GM23338 (cell line): ENCODE measurements at regions not wholly inside any gene's neighbourhood (a gene's known extent, or its start where the extent isn't known, plus 50 kb on each side); places are given as distances from the start of the nearest gene placed in this dataset.

Experiments
- ATAC-seq: fragments of 200-7000 bp; cut with Tn5 transposase; 3 replicates; pipeline ENCODE4 v1.9.1; 2020
- DNase-seq: peaks from one replicate; pipeline ENCODE4 v3.0.0-alpha.2; 2015; ENCODE audit warnings: low spot score
- H2AFZ ChIP-seq: fragments of 200-600 bp; sonication (generic); 2 replicates; pipeline ENCODE4 v1.8.0; 2016; ENCODE audit warnings: antibody characterized with exemption, mild to moderate bottlenecking, moderate library complexity
- H3F3A ChIP-seq: fragments of 200-600 bp; sonication (generic); replicated peaks from 2 replicates; pipeline ENCODE4 v1.8.0; 2017; ENCODE audit warnings: antibody characterized with exemption, mixed run types, low read depth
- H3K27ac ChIP-seq: fragments of 200-600 bp; sonication (generic); 2 replicates; pipeline ENCODE4 v1.6.1; 2016; ENCODE audit warnings: low read depth
- H3K27me3 ChIP-seq: fragments of 200-600 bp; sonication (generic); 2 replicates; pipeline ENCODE4 v1.8.0; 2016; ENCODE audit warnings: mild to moderate bottlenecking, mixed run types, moderate library complexity; ENCODE audit not compliant: insufficient read depth
- H3K36me3 ChIP-seq: fragments of 200-600 bp; sonication (generic); 2 replicates; pipeline ENCODE4 v1.8.0; 2016; ENCODE audit warnings: mild to moderate bottlenecking; ENCODE audit not compliant: insufficient read depth
- H3K4me1 ChIP-seq: fragments of 200-600 bp; sonication (generic); 2 replicates; pipeline ENCODE4 v1.8.0; 2016; ENCODE audit warnings: mild to moderate bottlenecking, moderate library complexity; ENCODE audit not compliant: insufficient read depth
- H3K4me2 ChIP-seq: fragments of 200-600 bp; sonication (generic); 2 replicates; pipeline ENCODE4 v1.7.1; 2017; ENCODE audit warnings: mixed run types
- H3K4me3 ChIP-seq: fragments of 200-600 bp; sonication (generic); 2 replicates; pipeline ENCODE4 v1.6.1; 2016; ENCODE audit warnings: mixed run types
- H3K79me2 ChIP-seq: fragments of 200-600 bp; sonication (generic); replicated peaks from 2 replicates; pipeline ENCODE4 v1.8.0; 2017; ENCODE audit warnings: mild to moderate bottlenecking; ENCODE audit not compliant: insufficient read depth
- H3K9me2 ChIP-seq: fragments of 200-600 bp; sonication (generic); 2 replicates; pipeline ENCODE4 v1.8.0; 2017; ENCODE audit not compliant: insufficient read depth
- H4K20me1 ChIP-seq: fragments of 200-600 bp; sonication (generic); replicated peaks from 2 replicates; pipeline ENCODE4 v1.8.0; 2017; ENCODE audit warnings: mild to moderate bottlenecking; ENCODE audit not compliant: insufficient read depth
- H3K27ac Mint-ChIP-seq: 2 replicates; pipeline ENCODE4 v1.8.0; 2020; ENCODE audit warnings: inconsistent platforms, mild to moderate bottlenecking, moderate library complexity, mixed read lengths
- H3K27me3 Mint-ChIP-seq: 3 replicates; pipeline ENCODE4 v1.8.0; 2022; ENCODE audit warnings: low read depth, mild to moderate bottlenecking, moderate library complexity, mixed read lengths, inconsistent platforms; ENCODE audit not compliant: insufficient read depth, poor library complexity
- H3K36me3 Mint-ChIP-seq: 3 replicates; pipeline ENCODE4 v1.8.0; 2021; ENCODE audit warnings: low read depth, mild to moderate bottlenecking, inconsistent platforms, moderate library complexity, mixed read lengths
- H3K4me1 Mint-ChIP-seq: 3 replicates; pipeline ENCODE4 v1.8.0; 2020; ENCODE audit warnings: mild to moderate bottlenecking, inconsistent platforms, mixed read lengths
- H3K4me3 Mint-ChIP-seq: 3 replicates; pipeline ENCODE4 v1.8.0; 2021; ENCODE audit warnings: moderate library complexity, mild to moderate bottlenecking, inconsistent platforms, mixed read lengths
- H3K9me3 Mint-ChIP-seq: 3 replicates; pipeline ENCODE4 v1.8.0; 2020; ENCODE audit warnings: moderate library complexity, mild to moderate bottlenecking, inconsistent platforms, mixed read lengths
- CREB1 ChIP-seq: fragments of 250-450 bp; sonication (Bioruptor Pico); IDR thresholded peaks from 2 replicates; pipeline ENCODE4 v1.5.0; 2020; ENCODE audit warnings: low read depth, mild to moderate bottlenecking, moderate library complexity
- CTCF ChIP-seq, 2 experiments: fragments of 200-600 bp in 1 of 2; sonication (generic) in 1 of 2; conservative IDR thresholded peaks; 2 replicates each; pipeline versions ENCODE4 v1.5.1 to v1.6.1; 2016 to 2017; ENCODE audit warnings: antibody characterized with exemption in 2 of 2, low read depth in 2 of 2, mild to moderate bottlenecking in 2 of 2, moderate library complexity in 1 of 2
- EZH2 ChIP-seq: fragments of 200-600 bp; sonication (generic); IDR thresholded peaks from one replicate; pipeline ENCODE4 v1.8.0; 2017; ENCODE audit warnings: antibody characterized with exemption, mild to moderate bottlenecking, low read depth; ENCODE audit not compliant: unreplicated experiment
- EZH2phosphoT487 ChIP-seq: fragments of 200-600 bp; sonication (generic); IDR thresholded peaks from one replicate; pipeline ENCODE4 v1.8.1; 2018; ENCODE audit warnings: antibody characterized with exemption; ENCODE audit not compliant: unreplicated experiment
- JUNB ChIP-seq: IDR thresholded peaks from one replicate; pipeline ENCODE4 v1.6.1; 2016; ENCODE audit warnings: antibody characterized with exemption; ENCODE audit not compliant: unreplicated experiment
- NANOG ChIP-seq: IDR thresholded peaks from 2 replicates; pipeline ENCODE4 v1.6.1; 2016; ENCODE audit warnings: antibody characterized with exemption, borderline replicate concordance
- POLR2AphosphoS5 ChIP-seq: IDR thresholded peaks from 2 replicates; pipeline ENCODE4 v1.6.1; 2016; ENCODE audit warnings: antibody characterized with exemption, low read depth
- REST ChIP-seq: IDR thresholded peaks from one replicate; pipeline ENCODE4 v1.6.1; 2018; ENCODE audit warnings: antibody characterized with exemption; ENCODE audit not compliant: unreplicated experiment
- STAT1 ChIP-seq: IDR thresholded peaks from one replicate; pipeline ENCODE4 v1.6.1; 2016; ENCODE audit warnings: antibody characterized with exemption; ENCODE audit not compliant: unreplicated experiment
- ZNF114 ChIP-seq: fragments of 250-450 bp; sonication (Bioruptor Pico); IDR thresholded peaks from 2 replicates; pipeline ENCODE4 v1.5.0; 2020; ENCODE audit warnings: mild to moderate bottlenecking, moderate library complexity
- ZNF331 ChIP-seq: fragments of 250-450 bp; sonication (Bioruptor Pico); IDR thresholded peaks from 2 replicates; pipeline ENCODE4 v1.5.0; 2020; ENCODE audit warnings: low read depth, mild to moderate bottlenecking, moderate library complexity
- ZNF462 ChIP-seq: fragments of 250-450 bp; sonication (Bioruptor Pico); IDR thresholded peaks from 2 replicates; pipeline ENCODE4 v1.5.0; 2020; ENCODE audit warnings: mild to moderate bottlenecking, moderate library complexity
- TF ChIP-seq, protein P1 (sequence below): IDR thresholded peaks from 2 replicates; pipeline ENCODE4 v1.6.1; 2016; ENCODE audit warnings: antibody characterized with exemption

GRCh38 chr4:160347197-160347596 lies 1244.3 kb downstream of the RAPGEF2 start:
- Histone ChIP-seq H3K79me2 (no peaks in the 10 kb centered on the region), H3K27me3 (no peaks in the 10 kb centered on the region), H3F3A (no peaks in the 10 kb centered on the region), H3K4me2 (no peak overlapping the region), H2AFZ (no peak overlapping the region), H3K27ac (no peak overlapping the region), H4K20me1 (no peaks in the 10 kb centered on the region), H3K4me1 (no peaks in the 10 kb centered on the region), H3K4me3 (no peak overlapping the region), H3K9me2 (no peaks in the 10 kb centered on the region), H3K36me3 (no peaks in the 10 kb centered on the region)
- Mint-ChIP-seq H3K27ac (no peak overlapping the region), H3K4me1 (no peaks in the 10 kb centered on the region), H3K9me3 (no peaks in the 10 kb centered on the region), H3K4me3 (no peak overlapping the region), H3K36me3 (no peaks in the 10 kb centered on the region), H3K27me3 (no peaks in the 10 kb centered on the region)
- no peak for TF ChIP-seq CREB1 (CRISPR knock-in tag)
- TF ChIP-seq EZH2 = no peak
- TF ChIP-seq CTCF (conservative IDR thresholded peaks at IDR 0.05; ENCODE audit: low read depth in 2 of 2) = no peak
- TF ChIP-seq NANOG = no peak
- TF ChIP-seq REST = no peak
- TF ChIP-seq ZNF462 (CRISPR knock-in tag) = no peak
- no peak for TF ChIP-seq EZH2phosphoT487
- TF ChIP-seq ZNF114 (CRISPR knock-in tag) = no peak
- TF ChIP-seq ZNF331 (CRISPR knock-in tag) = no peak
- TF ChIP-seq POLR2AphosphoS5 = no peak
- no peak for TF ChIP-seq JUNB
- TF ChIP-seq STAT1 = no peak
- TF ChIP-seq, protein P1, sequence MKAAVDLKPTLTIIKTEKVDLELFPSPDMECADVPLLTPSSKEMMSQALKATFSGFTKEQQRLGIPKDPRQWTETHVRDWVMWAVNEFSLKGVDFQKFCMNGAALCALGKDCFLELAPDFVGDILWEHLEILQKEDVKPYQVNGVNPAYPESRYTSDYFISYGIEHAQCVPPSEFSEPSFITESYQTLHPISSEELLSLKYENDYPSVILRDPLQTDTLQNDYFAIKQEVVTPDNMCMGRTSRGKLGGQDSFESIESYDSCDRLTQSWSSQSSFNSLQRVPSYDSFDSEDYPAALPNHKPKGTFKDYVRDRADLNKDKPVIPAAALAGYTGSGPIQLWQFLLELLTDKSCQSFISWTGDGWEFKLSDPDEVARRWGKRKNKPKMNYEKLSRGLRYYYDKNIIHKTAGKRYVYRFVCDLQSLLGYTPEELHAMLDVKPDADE = no peak
- ATAC-seq (no peak), DNase-seq (no peak)
